Activated B cell treated with CpG ODN at 0.5 μM for 24 hours (primary cell): ENCODE measurements at regions not wholly inside any gene's neighbourhood (a gene's known extent, or its start where the extent isn't known, plus 50 kb on each side); places are given as distances from the start of the nearest gene placed in this dataset.

ENCODE experiments used
- ATAC-seq: fragments of 200-7000 bp; cut with Tn5 transposase; one replicate; pipeline ENCODE4 v1.10.0; 2021; ENCODE audit warnings: low read depth, mild to moderate bottlenecking, moderate library complexity
- CTCF ChIA-PET: fragments of 350-600 bp; sonication (Branson Sonifier 250); formaldehyde crosslinking; loops from one replicate; lab custom pipeline; 2021; ENCODE audit warnings: antibody characterized with exemption; lab: Charles Lee
- POLR2A ChIA-PET: fragments of 350-600 bp; sonication (Branson Sonifier 250); formaldehyde crosslinking; loops from one replicate; lab custom pipeline; 2021; ENCODE audit warnings: antibody characterized with exemption; lab: Charles Lee
- DNase-seq: peaks from one replicate; pipeline ENCODE4 v3.0.0; 2022
- H3K27ac Mint-ChIP-seq: one replicate; pipeline ENCODE4 v1.8.0; 2020; ENCODE audit warnings: mixed read lengths
- H3K27me3 Mint-ChIP-seq: one replicate; pipeline ENCODE4 v1.8.0; 2021; ENCODE audit warnings: mixed read lengths
- H3K36me3 Mint-ChIP-seq: one replicate; pipeline ENCODE4 v1.8.0; 2021; ENCODE audit warnings: low read depth, mixed read lengths
- H3K4me1 Mint-ChIP-seq: one replicate; pipeline ENCODE4 v1.8.0; 2021; ENCODE audit warnings: mixed read lengths
- H3K4me3 Mint-ChIP-seq: one replicate; pipeline ENCODE4 v1.8.0; 2020; ENCODE audit warnings: mild to moderate bottlenecking, mixed read lengths
- H3K9me3 Mint-ChIP-seq: one replicate; pipeline ENCODE4 v1.8.0; 2020; ENCODE audit warnings: mixed read lengths
- intact Hi-C: fragments of 100-400 bp; cut with micrococcal nuclease; formaldehyde crosslinking; loops from one replicate; pipeline ENCODE4 v1.15.1; 2024
- TF ChIP-seq, protein P1 (sequence below): fragments of 200-600 bp; IDR thresholded peaks from one replicate; pipeline ENCODE4 v1.8.0; 2022; ENCODE audit warnings: antibody characterized with exemption, mild to moderate bottlenecking

DNA sequence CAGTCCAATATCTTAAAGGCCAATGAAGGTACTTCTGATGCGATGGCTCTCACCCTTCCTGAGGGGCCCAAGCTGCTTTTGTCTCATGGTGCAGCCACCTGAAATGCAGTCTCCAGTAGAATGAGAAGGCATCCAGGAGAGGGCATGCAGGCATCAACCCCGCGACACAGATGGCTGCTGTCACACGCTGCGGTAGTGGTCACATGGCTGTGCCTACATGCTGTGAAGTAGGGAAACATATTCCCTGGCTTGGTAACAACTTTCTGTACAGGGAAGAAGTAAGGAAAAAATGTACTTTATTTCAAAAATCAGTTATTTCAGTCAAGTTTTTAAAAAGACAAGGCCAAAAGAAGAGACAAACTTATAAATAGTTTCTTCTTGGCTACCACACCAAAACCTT, 139.9 kb downstream of the TRIML1 start:
- no peak overlapping the region for H3K27ac Mint-ChIP-seq
- DNase-seq, result no peak
- ChIA-PET POLR2A (no interaction called here), CTCF (no interaction called here)
- no peaks in the 10 kb centered on the region for H3K36me3 Mint-ChIP-seq
- no peak for ATAC-seq
- H3K4me3 Mint-ChIP-seq, result no peak overlapping the region
- H3K27me3 Mint-ChIP-seq, result no peaks in the 10 kb centered on the region
- no peaks in the 10 kb centered on the region for H3K4me1 Mint-ChIP-seq
- no peaks in the 10 kb centered on the region for H3K9me3 Mint-ChIP-seq
- TF ChIP-seq, protein P1, sequence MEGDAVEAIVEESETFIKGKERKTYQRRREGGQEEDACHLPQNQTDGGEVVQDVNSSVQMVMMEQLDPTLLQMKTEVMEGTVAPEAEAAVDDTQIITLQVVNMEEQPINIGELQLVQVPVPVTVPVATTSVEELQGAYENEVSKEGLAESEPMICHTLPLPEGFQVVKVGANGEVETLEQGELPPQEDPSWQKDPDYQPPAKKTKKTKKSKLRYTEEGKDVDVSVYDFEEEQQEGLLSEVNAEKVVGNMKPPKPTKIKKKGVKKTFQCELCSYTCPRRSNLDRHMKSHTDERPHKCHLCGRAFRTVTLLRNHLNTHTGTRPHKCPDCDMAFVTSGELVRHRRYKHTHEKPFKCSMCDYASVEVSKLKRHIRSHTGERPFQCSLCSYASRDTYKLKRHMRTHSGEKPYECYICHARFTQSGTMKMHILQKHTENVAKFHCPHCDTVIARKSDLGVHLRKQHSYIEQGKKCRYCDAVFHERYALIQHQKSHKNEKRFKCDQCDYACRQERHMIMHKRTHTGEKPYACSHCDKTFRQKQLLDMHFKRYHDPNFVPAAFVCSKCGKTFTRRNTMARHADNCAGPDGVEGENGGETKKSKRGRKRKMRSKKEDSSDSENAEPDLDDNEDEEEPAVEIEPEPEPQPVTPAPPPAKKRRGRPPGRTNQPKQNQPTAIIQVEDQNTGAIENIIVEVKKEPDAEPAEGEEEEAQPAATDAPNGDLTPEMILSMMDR, result no peak
- intact Hi-C loops, result no loop called here

DNA sequence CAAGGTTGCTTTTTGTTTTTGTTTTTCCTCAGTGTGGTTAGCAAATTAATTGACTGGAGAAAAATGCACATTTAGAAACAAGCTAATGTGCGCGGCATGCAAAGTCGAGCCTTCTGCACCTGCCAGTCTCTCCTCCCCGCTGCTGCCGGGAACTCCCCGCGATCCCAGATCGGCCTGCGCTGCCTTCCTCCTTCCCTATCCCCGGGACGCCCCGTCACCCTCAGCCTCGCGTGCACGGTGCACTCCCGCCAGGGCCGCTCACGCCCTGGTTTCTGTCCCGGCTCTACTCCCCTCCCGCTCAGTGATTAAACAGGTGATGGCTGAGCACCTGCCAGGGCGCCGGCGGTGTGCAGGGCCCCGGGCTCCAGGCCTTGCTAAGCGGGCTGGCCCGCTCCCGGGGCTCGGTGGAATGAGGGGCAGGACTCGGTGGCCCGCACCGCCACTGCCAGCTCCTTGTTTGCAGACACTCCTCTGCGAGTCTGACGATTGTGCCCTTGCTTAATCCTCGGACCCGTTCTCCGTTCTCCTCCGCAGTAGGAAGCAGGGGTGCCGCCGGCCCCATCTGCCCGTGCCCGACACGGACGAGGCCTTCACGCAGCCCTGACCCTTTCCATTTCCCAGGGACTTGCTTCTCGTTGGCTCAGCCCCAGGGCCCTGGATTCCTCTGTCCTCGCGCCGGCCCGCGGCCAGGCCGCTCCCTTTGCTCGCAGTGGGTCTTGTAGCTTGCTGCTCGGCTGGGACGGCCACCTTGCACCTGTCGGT, 143.4 kb downstream of the TRIML1 start:
- DNase-seq, result no peak
- TF ChIP-seq, protein P1, result no peak
- H3K27ac Mint-ChIP-seq, result no peak overlapping the region
- H3K36me3 Mint-ChIP-seq, result no peaks in the 10 kb centered on the region
- H3K4me3 Mint-ChIP-seq, result no peak overlapping the region
- ChIA-PET POLR2A (no interaction called here), CTCF (no interaction called here)
- peaks cover 4% of the 10 kb centered on the region for H3K9me3 Mint-ChIP-seq
- intact Hi-C loops, result no loop called here
- H3K27me3 Mint-ChIP-seq, result no peaks in the 10 kb centered on the region
- H3K4me1 Mint-ChIP-seq, result no peaks in the 10 kb centered on the region
- no peak for ATAC-seq

DNA sequence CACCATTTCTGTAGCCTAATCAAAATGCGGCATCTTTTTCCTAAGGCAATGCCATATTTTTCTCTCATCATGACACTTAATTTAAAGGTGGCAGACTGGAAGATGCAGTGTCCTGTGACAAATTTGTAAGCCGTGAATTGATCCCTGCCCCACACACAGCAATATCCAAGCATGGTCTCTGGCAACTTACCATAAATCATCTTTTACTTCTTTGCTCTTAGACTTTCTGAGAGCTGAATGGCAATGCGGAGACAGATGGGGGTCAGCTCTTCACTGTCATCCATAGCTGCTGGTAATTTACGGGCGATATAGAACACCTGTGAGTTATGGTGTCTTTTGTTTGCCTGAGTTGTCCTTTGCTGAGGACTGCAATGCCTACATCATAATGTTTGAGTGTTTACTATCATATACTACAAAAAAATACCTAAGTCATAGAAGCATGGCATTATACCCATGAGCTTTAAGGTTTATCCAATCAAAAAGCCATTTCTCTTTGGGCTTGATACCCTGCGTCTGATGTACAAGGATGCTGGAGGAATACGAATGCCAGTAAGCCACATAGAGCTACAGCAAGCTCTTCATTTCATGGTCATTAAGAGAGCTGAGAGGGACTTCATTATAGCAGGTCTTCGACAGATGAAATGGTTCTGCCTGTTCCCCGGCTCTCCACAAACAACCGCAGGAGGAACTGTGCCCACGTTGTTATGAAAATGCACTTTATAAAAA, 148.1 kb downstream of the TRIML1 start:
- TF ChIP-seq, protein P1, result no peak
- H3K4me3 Mint-ChIP-seq, result no peak overlapping the region
- no peak for ATAC-seq
- no peaks in the 10 kb centered on the region for H3K4me1 Mint-ChIP-seq
- no peaks in the 10 kb centered on the region for H3K36me3 Mint-ChIP-seq
- H3K27me3 Mint-ChIP-seq, result no peaks in the 10 kb centered on the region
- DNase-seq, result no peak
- POLR2A ChIA-PET, result no interaction called here
- intact Hi-C loops, result no loop called here
- H3K9me3 Mint-ChIP-seq, result peaks cover 4% of the 10 kb centered on the region
- CTCF ChIA-PET, result no interaction called here
- no peak overlapping the region for H3K27ac Mint-ChIP-seq

DNA sequence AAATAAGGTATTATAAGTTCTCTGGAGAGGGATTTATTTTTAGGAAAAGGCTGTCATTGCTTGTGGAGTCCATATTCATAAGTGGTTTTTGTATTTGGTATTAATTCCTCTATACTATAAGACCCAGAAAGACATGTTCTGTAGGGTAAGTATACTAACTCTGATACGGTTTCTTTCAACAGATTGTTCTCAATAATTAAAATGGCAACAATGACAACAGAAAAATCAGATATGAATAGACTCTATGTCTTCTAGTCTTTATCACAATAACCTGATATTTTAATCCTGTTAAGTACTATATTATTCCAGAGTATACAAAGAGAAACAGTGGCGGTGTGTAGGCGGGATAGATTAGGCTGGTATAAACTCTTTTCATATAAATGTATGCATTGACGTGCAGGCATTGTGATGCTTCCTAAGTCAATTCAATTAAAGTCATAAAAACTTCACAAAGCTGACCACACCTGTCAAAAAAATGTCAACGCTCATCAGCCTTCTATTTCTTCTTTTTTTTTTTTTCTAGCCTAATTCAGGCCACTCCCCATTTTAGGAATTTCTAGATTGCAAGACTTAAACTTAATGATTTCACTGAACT, 150.4 kb downstream of the TRIML1 start:
- POLR2A ChIA-PET, result no interaction called here
- intact Hi-C loops, result no loop called here
- Mint-ChIP-seq H3K9me3 (peaks cover 4% of the 10 kb centered on the region), H3K4me1 (no peaks in the 10 kb centered on the region), H3K27me3 (no peaks in the 10 kb centered on the region), H3K27ac (no peak overlapping the region), H3K4me3 (no peak overlapping the region), H3K36me3 (no peaks in the 10 kb centered on the region)
- DNase-seq (no peak), ATAC-seq (no peak)
- TF ChIP-seq, protein P1, result no peak
- CTCF ChIA-PET, result no interaction called here

DNA sequence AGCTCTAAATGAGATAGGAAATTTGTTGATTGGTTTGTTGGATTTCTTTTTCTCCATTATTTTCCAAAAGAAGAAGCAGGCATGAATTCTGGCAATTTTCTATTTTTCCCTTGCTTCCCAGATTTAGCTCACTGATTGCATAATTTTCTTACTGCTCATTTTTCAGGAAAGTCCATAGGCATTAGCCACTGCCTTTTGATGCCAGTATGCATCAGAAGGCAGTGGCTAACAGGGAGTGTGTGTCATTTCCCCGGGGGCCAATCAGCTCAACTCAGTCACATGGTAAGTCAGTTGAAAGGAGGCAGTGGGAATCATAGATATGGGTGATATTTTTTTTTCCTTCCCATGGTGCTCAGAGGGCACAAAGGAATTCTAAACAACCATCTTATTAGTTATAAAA, 156.7 kb downstream of the TRIML1 start:
- H3K4me3 Mint-ChIP-seq, result no peak overlapping the region
- peaks cover 13% of the 10 kb centered on the region for H3K9me3 Mint-ChIP-seq
- H3K36me3 Mint-ChIP-seq, result no peaks in the 10 kb centered on the region
- ATAC-seq, result no peak
- no peaks in the 10 kb centered on the region for H3K4me1 Mint-ChIP-seq
- no peak overlapping the region for H3K27ac Mint-ChIP-seq
- no peak for DNase-seq
- ChIA-PET CTCF (no interaction called here), POLR2A (no interaction called here)
- intact Hi-C loops, result no loop called here
- TF ChIP-seq, protein P1, result no peak
- H3K27me3 Mint-ChIP-seq, result no peaks in the 10 kb centered on the region
